A673 (cell line): ENCODE measurements at regions not wholly inside any gene's neighbourhood (a gene's known extent, or its start where the extent isn't known, plus 50 kb on each side); places are given as distances from the start of the nearest gene placed in this dataset.

Experiments
- BruUV-seq: library from RNA; stranded (reverse); fragments of 400-500 nt; replicated peaks from 2 replicates; lab custom pipeline; 2021; lab: Mats Ljungman, UMichigan
- CTCF ChIA-PET: fragments of 300-600 bp; sonication (Branson Sonifier 250); formaldehyde crosslinking; loops from one replicate; lab custom pipeline; 2022; ENCODE audit warnings: antibody characterized with exemption; lab: Charles Lee
- POLR2A ChIA-PET: fragments of 300-600 bp; sonication (Branson Sonifier 250); formaldehyde crosslinking; loops from one replicate; lab custom pipeline; 2022; ENCODE audit warnings: antibody characterized with exemption; ENCODE audit not compliant: low non-redundant PET; lab: Charles Lee
- DNase-seq: peaks from one replicate; pipeline ENCODE4 v3.0.0-alpha.2; 2015; ENCODE audit warnings: low spot score
- H3K27ac ChIP-seq: fragments of 200-600 bp; sonication (generic); 2 replicates; pipeline ENCODE4 v1.5.1; 2016; ENCODE audit warnings: mixed run types, low read depth, mild to moderate bottlenecking, mixed read lengths, antibody characterized with exemption, low read length; ENCODE audit not compliant: poor library complexity, severe bottlenecking
- H3K27me3 ChIP-seq: fragments of 200-600 bp; sonication (generic); replicated peaks from 2 replicates; pipeline ENCODE4 v1.6.1; 2017; ENCODE audit warnings: mixed run types, low read depth, mild to moderate bottlenecking, mixed read lengths, antibody characterized with exemption, low read length; ENCODE audit not compliant: insufficient read depth, poor library complexity
- H3K36me3 ChIP-seq: fragments of 200-600 bp; sonication (generic); 2 replicates; pipeline ENCODE4 v1.6.1; 2016; ENCODE audit warnings: mixed run types, mild to moderate bottlenecking, mixed read lengths, antibody characterized with exemption, low read length; ENCODE audit not compliant: insufficient read depth, poor library complexity, severe bottlenecking
- H3K4me1 ChIP-seq: fragments of 200-600 bp; sonication (generic); 2 replicates; pipeline ENCODE4 v1.6.1; 2017; ENCODE audit warnings: mixed run types, mild to moderate bottlenecking, mixed read lengths, antibody characterized with exemption, low read length; ENCODE audit not compliant: insufficient read depth, poor library complexity, severe bottlenecking
- H3K4me3 ChIP-seq: fragments of 200-600 bp; sonication (generic); 2 replicates; pipeline ENCODE4 v1.5.1; 2016; ENCODE audit warnings: low read depth, mixed run types, mild to moderate bottlenecking, mixed read lengths, low read length; ENCODE audit not compliant: poor library complexity, severe bottlenecking
- H3K9me3 ChIP-seq: fragments of 200-600 bp; sonication (generic); 2 replicates; pipeline ENCODE4 v1.6.1; 2016; ENCODE audit warnings: mixed run types, low read depth, mild to moderate bottlenecking, mixed read lengths, antibody characterized with exemption, low read length; ENCODE audit not compliant: poor library complexity, severe bottlenecking
- EZH2 ChIP-seq: fragments of 200-600 bp; sonication (generic); IDR thresholded peaks from 2 replicates; pipeline ENCODE4 v1.6.1; 2017; ENCODE audit warnings: borderline replicate concordance, low read depth, mild to moderate bottlenecking, mixed read lengths, antibody characterized with exemption, low read length; ENCODE audit not compliant: poor library complexity, severe bottlenecking
- intact Hi-C: fragments of 100-400 bp; cut with micrococcal nuclease; formaldehyde crosslinking; loops from one replicate; pipeline ENCODE4 v1.10.0; 2022; ENCODE audit not compliant: unreplicated experiment
- TF ChIP-seq, protein P1 (sequence below): fragments of 300-800, 200-600 bp; sonication (generic); conservative IDR thresholded peaks from 2 replicates; pipeline ENCODE4 v1.5.1; 2017; ENCODE audit warnings: low read depth, mild to moderate bottlenecking, antibody characterized with exemption, low read length, moderate library complexity, mixed read lengths

GRCh38 chr6:85037221-85037620 is 272.8 kb upstream of the TBX18 start:
- no TSS peak for BruUV-seq
- CTCF ChIA-PET: no interaction called here
- POLR2A ChIA-PET: no interaction called here

GRCh38 chr6:85035766-85036165 is 271.4 kb upstream of the TBX18 start:
- ChIA-PET POLR2A (no interaction called here), CTCF (no interaction called here)
- intact Hi-C loops: no loop called here
- Histone ChIP-seq H3K9me3 (peaks cover 5% of the 10 kb centered on the region), H3K4me1 (no peaks in the 10 kb centered on the region), H3K27me3 (no peaks in the 10 kb centered on the region), H3K4me3 (no peak overlapping the region), H3K27ac (no peak overlapping the region), H3K36me3 (no peaks in the 10 kb centered on the region)
- no peak for DNase-seq
- no TSS peak for BruUV-seq
- TF ChIP-seq EZH2: no peak
- TF ChIP-seq, protein P1, sequence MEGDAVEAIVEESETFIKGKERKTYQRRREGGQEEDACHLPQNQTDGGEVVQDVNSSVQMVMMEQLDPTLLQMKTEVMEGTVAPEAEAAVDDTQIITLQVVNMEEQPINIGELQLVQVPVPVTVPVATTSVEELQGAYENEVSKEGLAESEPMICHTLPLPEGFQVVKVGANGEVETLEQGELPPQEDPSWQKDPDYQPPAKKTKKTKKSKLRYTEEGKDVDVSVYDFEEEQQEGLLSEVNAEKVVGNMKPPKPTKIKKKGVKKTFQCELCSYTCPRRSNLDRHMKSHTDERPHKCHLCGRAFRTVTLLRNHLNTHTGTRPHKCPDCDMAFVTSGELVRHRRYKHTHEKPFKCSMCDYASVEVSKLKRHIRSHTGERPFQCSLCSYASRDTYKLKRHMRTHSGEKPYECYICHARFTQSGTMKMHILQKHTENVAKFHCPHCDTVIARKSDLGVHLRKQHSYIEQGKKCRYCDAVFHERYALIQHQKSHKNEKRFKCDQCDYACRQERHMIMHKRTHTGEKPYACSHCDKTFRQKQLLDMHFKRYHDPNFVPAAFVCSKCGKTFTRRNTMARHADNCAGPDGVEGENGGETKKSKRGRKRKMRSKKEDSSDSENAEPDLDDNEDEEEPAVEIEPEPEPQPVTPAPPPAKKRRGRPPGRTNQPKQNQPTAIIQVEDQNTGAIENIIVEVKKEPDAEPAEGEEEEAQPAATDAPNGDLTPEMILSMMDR: no peak

More at GRCh38 chr6:85037221-85037620, 272.8 kb upstream of the TBX18 start:
- H3K27ac ChIP-seq: no peak overlapping the region
- intact Hi-C loops: no loop called here
- H3K36me3 ChIP-seq: no peaks in the 10 kb centered on the region
- TF ChIP-seq EZH2: no peak
- TF ChIP-seq, protein P1: no peak
- peaks cover 5% of the 10 kb centered on the region for H3K9me3 ChIP-seq
- H3K4me1 ChIP-seq: no peaks in the 10 kb centered on the region
- no peak overlapping the region for H3K4me3 ChIP-seq
- DNase-seq: no peak
- no peaks in the 10 kb centered on the region for H3K27me3 ChIP-seq

GRCh38 chr6:85033547-85033946 is 269.1 kb upstream of the TBX18 start:
- no peak for DNase-seq
- Histone ChIP-seq H3K9me3 (peaks cover 5% of the 10 kb centered on the region), H3K4me1 (no peaks in the 10 kb centered on the region), H3K27me3 (no peaks in the 10 kb centered on the region), H3K36me3 (no peaks in the 10 kb centered on the region), H3K4me3 (no peak overlapping the region), H3K27ac (no peak overlapping the region)
- intact Hi-C loops: no loop called here
- BruUV-seq: no TSS peak
- CTCF ChIA-PET: no interaction called here
- POLR2A ChIA-PET: no interaction called here
- no peak for TF ChIP-seq EZH2

GRCh38 chr6:85026021-85026420 is 261.6 kb upstream of the TBX18 start:
- H3K36me3 ChIP-seq: no peaks in the 10 kb centered on the region
- no peaks in the 10 kb centered on the region for H3K9me3 ChIP-seq
- ChIA-PET POLR2A (no interaction called here), CTCF (no interaction called here)
- DNase-seq: no peak
- TF ChIP-seq, protein P1: no peak
- TF ChIP-seq EZH2: no peak
- no TSS peak for BruUV-seq
- H3K4me1 ChIP-seq: peaks cover 4% of the 10 kb centered on the region
- H3K27me3 ChIP-seq: no peaks in the 10 kb centered on the region
- intact Hi-C loops: no loop called here
- no peak overlapping the region for H3K27ac ChIP-seq
- no peak overlapping the region for H3K4me3 ChIP-seq
